Mesenchymal stem cell (in vitro differentiated cells and primary cell): ENCODE measurements at regions not wholly inside any gene's neighbourhood (a gene's known extent, or its start where the extent isn't known, plus 50 kb on each side); places are given as distances from the start of the nearest gene placed in this dataset.

Experiments
- DNase-seq: peaks from one replicate; pipeline ENCODE4 v3.0.0-alpha.2; 2013
- H2AFZ ChIP-seq: one replicate; pipeline ENCODE4 v1.6.1; 2013; ENCODE audit warnings: low read depth, mild to moderate bottlenecking, control low read depth, inconsistent platforms, low read length, moderate library complexity
- H2AK5ac ChIP-seq: 2 replicates; pipeline ENCODE4 v1.6.1; 2013; ENCODE audit warnings: low read length, moderate library complexity, mild to moderate bottlenecking, inconsistent platforms; ENCODE audit not compliant: severe bottlenecking
- H2BK120ac ChIP-seq: one replicate; pipeline ENCODE4 v1.6.1; 2013; ENCODE audit warnings: low read depth, mild to moderate bottlenecking, inconsistent platforms, low read length, moderate library complexity
- H2BK12ac ChIP-seq, 2 experiments: one replicate each; pipeline ENCODE4 v1.6.1; 2013; ENCODE audit warnings: inconsistent platforms in 2 of 2, low read length in 2 of 2, mild to moderate bottlenecking in 2 of 2, moderate library complexity in 2 of 2, control low read depth in 1 of 2
- H2BK15ac ChIP-seq: one replicate; pipeline ENCODE4 v1.6.1; 2013; ENCODE audit warnings: mild to moderate bottlenecking, low read depth, inconsistent platforms; ENCODE audit not compliant: poor library complexity, severe bottlenecking
- H2BK5ac ChIP-seq: 2 replicates; pipeline ENCODE4 v1.6.1; 2013; ENCODE audit warnings: low read depth, mild to moderate bottlenecking, low read length, control low read depth, inconsistent platforms; ENCODE audit not compliant: poor library complexity, severe bottlenecking
- H3K14ac ChIP-seq, 2 experiments: one replicate each; pipeline ENCODE4 v1.6.1; 2013; ENCODE audit warnings: inconsistent platforms in 2 of 2, low read length in 2 of 2, control low read depth in 1 of 2, mild to moderate bottlenecking in 1 of 2, moderate library complexity in 1 of 2
- H3K18ac ChIP-seq, 2 experiments: one replicate each; pipeline ENCODE4 v1.6.1; 2013; ENCODE audit warnings: inconsistent platforms in 2 of 2, low read length in 2 of 2, control low read depth in 1 of 2, low read depth in 1 of 2, mild to moderate bottlenecking in 1 of 2
- H3K23ac ChIP-seq, 2 experiments: one replicate each; pipeline ENCODE4 v1.6.1; 2013; ENCODE audit warnings: inconsistent platforms in 2 of 2, low read length in 2 of 2, mild to moderate bottlenecking in 2 of 2, moderate library complexity in 2 of 2, control low read depth in 1 of 2
- H3K27ac ChIP-seq: 2 replicates; pipeline ENCODE4 v1.5.1; 2013; ENCODE audit warnings: mild to moderate bottlenecking, moderate library complexity, low read length, control low read depth, inconsistent platforms; ENCODE audit not compliant: poor library complexity, severe bottlenecking
- H3K27me3 ChIP-seq, 2 experiments: 2 replicates each; pipeline versions ENCODE4 v1.6.1 to v1.7.0; 2013; ENCODE audit warnings: low read length in 2 of 2, mild to moderate bottlenecking in 2 of 2, moderate library complexity in 2 of 2, control low read depth in 1 of 2, inconsistent platforms in 1 of 2; ENCODE audit not compliant: control insufficient read depth in 1 of 2, insufficient read depth in 1 of 2
- H3K36me3 ChIP-seq, 2 experiments: 2 replicates each; pipeline versions ENCODE4 v1.6.1 to v1.7.0; 2013; ENCODE audit warnings: low read length in 2 of 2, control low read depth in 1 of 2, inconsistent platforms in 1 of 2, low read depth in 1 of 2, mild to moderate bottlenecking in 1 of 2; ENCODE audit not compliant: insufficient read depth in 2 of 2, control insufficient read depth in 1 of 2
- H3K4ac ChIP-seq, 2 experiments: one replicate each; pipeline ENCODE4 v1.6.1; 2013; ENCODE audit warnings: inconsistent platforms in 2 of 2, low read length in 2 of 2, mild to moderate bottlenecking in 2 of 2, moderate library complexity in 2 of 2, control low read depth in 1 of 2, low read depth in 1 of 2
- H3K4me1 ChIP-seq: 2 replicates; pipeline ENCODE4 v1.6.1; 2013; ENCODE audit warnings: low read depth, low read length, control low read depth; ENCODE audit not compliant: control insufficient read depth, insufficient read depth
- H3K4me2 ChIP-seq: 2 replicates; pipeline ENCODE4 v1.6.1; 2013; ENCODE audit warnings: low read length, mild to moderate bottlenecking, inconsistent platforms; ENCODE audit not compliant: poor library complexity, severe bottlenecking
- H3K4me3 ChIP-seq, 2 experiments: 2 replicates each; pipeline versions ENCODE4 v1.5.1 to v1.7.0; 2013; ENCODE audit warnings: low read length in 2 of 2, mild to moderate bottlenecking in 2 of 2, control low read depth in 1 of 2, low read depth in 1 of 2; ENCODE audit not compliant: insufficient read depth in 1 of 2
- H3K79me1 ChIP-seq: replicated peaks from 2 replicates; pipeline ENCODE4 v1.6.1; 2013; ENCODE audit warnings: mild to moderate bottlenecking, control low read depth, low read length, inconsistent platforms; ENCODE audit not compliant: poor library complexity, severe bottlenecking
- H3K9ac ChIP-seq: 2 replicates; pipeline ENCODE4 v1.7.0; 2013; ENCODE audit warnings: mild to moderate bottlenecking, low read length, moderate library complexity
- H3K9me3 ChIP-seq: 2 replicates; pipeline ENCODE4 v1.7.0; 2013; ENCODE audit warnings: mild to moderate bottlenecking, low read length; ENCODE audit not compliant: control insufficient read depth
- H4K8ac ChIP-seq: one replicate; pipeline ENCODE4 v1.6.1; 2013; ENCODE audit warnings: inconsistent platforms, mild to moderate bottlenecking, low read length, moderate library complexity
- H4K91ac ChIP-seq: one replicate; pipeline ENCODE4 v1.6.1; 2013; ENCODE audit warnings: mild to moderate bottlenecking, low read length, inconsistent platforms
- WGBS: methylation state at CpG from one replicate; pipeline ENCODE4 v1.1.7; 2013; ENCODE audit warnings: mixed read lengths; 5-methylcytosine and 5-hydroxymethylcytosine counted together

DNA sequence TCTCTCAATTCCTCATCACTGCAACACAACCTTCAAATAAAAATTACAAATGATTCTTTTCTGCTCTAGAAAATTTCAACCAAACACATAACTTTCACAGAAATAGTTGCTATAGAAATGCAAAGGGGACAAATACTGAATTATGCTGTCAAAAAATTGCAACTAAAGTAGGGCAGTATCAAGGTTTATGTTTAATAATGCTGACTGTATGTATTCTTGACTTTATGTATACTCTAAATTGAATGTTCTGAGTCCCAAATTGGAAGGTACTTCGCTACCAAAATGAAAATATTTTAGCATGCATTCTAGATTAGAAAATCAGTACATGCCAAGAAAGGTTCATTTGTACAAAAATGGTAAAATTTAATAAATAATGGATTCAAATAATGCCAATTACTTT lies 237.3 kb upstream of the TET2 start:
- Histone ChIP-seq H3K18ac (no peak overlapping the region), H3K36me3 (no peaks in the 10 kb centered on the region), H2BK5ac (no peak overlapping the region), H2BK15ac (no peak overlapping the region), H3K27me3 (no peaks in the 10 kb centered on the region), H2BK120ac (no peak overlapping the region), H3K23ac (no peak overlapping the region), H3K9ac (no peak overlapping the region), H3K4me1 (no peaks in the 10 kb centered on the region), H2AFZ (no peak overlapping the region), H3K14ac (no peak overlapping the region), H3K4me3 (no peak overlapping the region), H4K91ac (no peak overlapping the region), H3K79me1 (no peaks in the 10 kb centered on the region), H4K8ac (no peak overlapping the region), H3K9me3 (no peaks in the 10 kb centered on the region), H3K27ac (no peak overlapping the region), H2BK12ac (no peak overlapping the region), H2AK5ac (no peak overlapping the region), H3K4me2 (no peak overlapping the region), H3K4ac (no peak overlapping the region)
- no CpG with 5 or more reads among the region's 1 CpG for WGBS
- no peak for DNase-seq

DNA sequence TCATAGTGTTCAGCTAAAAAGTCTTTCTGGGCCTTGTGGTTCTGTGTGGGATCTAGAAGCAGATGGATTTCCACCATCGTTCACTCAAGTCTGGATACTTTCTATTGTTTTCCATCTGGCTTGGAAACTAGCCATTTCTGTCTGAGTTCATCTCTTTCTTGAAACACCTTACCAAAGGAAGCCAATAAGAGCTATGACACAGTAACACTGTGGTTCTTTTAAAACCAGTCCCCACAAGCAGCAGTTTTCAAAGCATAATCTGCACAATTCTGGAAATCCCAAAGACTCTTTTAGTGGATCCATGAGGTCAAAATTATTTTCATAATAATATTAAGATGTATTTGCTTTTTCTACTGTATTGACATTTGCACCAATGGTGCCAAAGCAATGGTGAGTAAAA lies 234.2 kb upstream of the TET2 start:
- Histone ChIP-seq H2BK15ac (no peak overlapping the region), H3K79me1 (no peaks in the 10 kb centered on the region), H3K23ac (no peak overlapping the region), H2BK120ac (no peak overlapping the region), H4K8ac (no peak overlapping the region), H3K4me3 (no peak overlapping the region), H3K4ac (no peak overlapping the region), H3K18ac (no peak overlapping the region), H3K9me3 (no peaks in the 10 kb centered on the region), H2AFZ (no peak overlapping the region), H3K27me3 (no peaks in the 10 kb centered on the region), H4K91ac (no peak overlapping the region), H3K36me3 (no peaks in the 10 kb centered on the region), H3K9ac (no peak overlapping the region), H2BK5ac (no peak overlapping the region), H3K14ac (no peak overlapping the region), H3K4me1 (no peaks in the 10 kb centered on the region), H3K4me2 (no peak overlapping the region), H3K27ac (no peak overlapping the region), H2AK5ac (no peak overlapping the region), H2BK12ac (no peak overlapping the region)
- no peak for DNase-seq
- WGBS, result 73% methylated on average over 1 of the region's 1 CpG

DNA sequence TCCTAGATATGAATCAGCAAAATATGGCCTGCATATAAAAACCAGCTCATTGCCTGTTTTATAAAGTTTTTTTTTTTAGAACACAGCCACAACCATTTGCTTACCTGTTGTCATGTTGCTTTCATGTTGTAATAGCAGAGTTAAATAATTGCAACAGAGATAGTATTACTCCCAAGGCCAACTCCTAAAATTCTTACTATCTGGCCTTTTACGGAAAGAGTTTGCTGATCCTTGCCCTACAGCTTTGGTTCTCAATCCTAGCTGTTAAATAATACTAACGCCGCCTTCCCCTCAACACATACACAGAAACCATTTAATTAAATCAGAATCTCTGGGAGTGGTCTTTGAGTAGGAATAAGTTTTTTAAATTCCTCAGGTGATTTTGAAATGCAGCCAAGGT lies 231.3 kb upstream of the TET2 start:
- no peak overlapping the region for H3K9ac ChIP-seq
- DNase-seq, result no peak
- H3K4ac ChIP-seq, result no peak overlapping the region
- no peak overlapping the region for H2BK15ac ChIP-seq
- H3K4me3 ChIP-seq, result no peak overlapping the region
- H3K9me3 ChIP-seq, result no peaks in the 10 kb centered on the region
- no peak overlapping the region for H2AFZ ChIP-seq
- H3K18ac ChIP-seq, result no peak overlapping the region
- H3K27me3 ChIP-seq, result no peaks in the 10 kb centered on the region
- H3K4me1 ChIP-seq, result no peaks in the 10 kb centered on the region
- H2AK5ac ChIP-seq, result no peak overlapping the region
- H2BK120ac ChIP-seq, result no peak overlapping the region
- H3K14ac ChIP-seq, result no peak overlapping the region
- H3K36me3 ChIP-seq, result no peaks in the 10 kb centered on the region
- no peak overlapping the region for H4K8ac ChIP-seq
- H4K91ac ChIP-seq, result no peak overlapping the region
- no peak overlapping the region for H3K27ac ChIP-seq
- no peak overlapping the region for H3K23ac ChIP-seq
- no peak overlapping the region for H3K4me2 ChIP-seq
- no peak overlapping the region for H2BK5ac ChIP-seq
- H2BK12ac ChIP-seq, result no peak overlapping the region
- no peaks in the 10 kb centered on the region for H3K79me1 ChIP-seq
- 100% methylated on average over 1 of the region's 3 CpGs for WGBS

DNA sequence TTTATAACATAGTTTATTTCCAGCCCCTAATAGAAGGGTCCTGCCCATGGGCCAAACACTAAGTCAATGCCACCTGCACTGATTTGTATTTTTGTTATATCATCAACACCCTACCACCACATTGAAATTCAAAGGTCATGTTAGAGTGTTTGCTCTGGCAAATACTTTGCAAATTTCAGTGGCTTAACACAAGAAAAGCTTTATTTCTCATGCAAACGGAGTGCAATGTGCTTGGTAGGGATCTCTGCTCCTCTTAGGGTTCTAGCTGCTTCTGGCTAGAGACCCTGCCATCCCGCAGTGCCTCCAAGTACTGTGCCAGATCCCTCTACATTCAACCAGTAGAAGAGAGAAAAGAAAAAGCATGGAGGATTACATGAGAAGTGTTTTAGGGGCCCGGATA lies 230.8 kb upstream of the TET2 start:
- Histone ChIP-seq H3K4ac (no peak overlapping the region), H3K4me1 (no peaks in the 10 kb centered on the region), H3K9me3 (no peaks in the 10 kb centered on the region), H2BK5ac (no peak overlapping the region), H3K14ac (no peak overlapping the region), H3K27me3 (no peaks in the 10 kb centered on the region), H3K4me2 (no peak overlapping the region), H2BK120ac (no peak overlapping the region), H2AFZ (no peak overlapping the region), H4K8ac (no peak overlapping the region), H3K79me1 (no peaks in the 10 kb centered on the region), H3K18ac (no peak overlapping the region), H2BK12ac (no peak overlapping the region), H3K23ac (no peak overlapping the region), H2AK5ac (no peak overlapping the region), H3K9ac (no peak overlapping the region), H3K36me3 (no peaks in the 10 kb centered on the region), H3K27ac (no peak overlapping the region), H4K91ac (no peak overlapping the region), H2BK15ac (no peak overlapping the region), H3K4me3 (no peak overlapping the region)
- DNase-seq, result no peak
- WGBS, result 19% methylated on average over 3 of the region's 3 CpGs
